Coronary artery (tissue), 2 donors: ENCODE measurements at regions not wholly inside any gene's neighbourhood (a gene's known extent, or its start where the extent isn't known, plus 50 kb on each side); places are given as distances from the start of the nearest gene placed in this dataset.

Experiments
- DNase-seq: peaks from one replicate; pipeline ENCODE4 v3.0.0-alpha.2; 2017; ENCODE audit warnings: low spot score
- H3K27ac ChIP-seq, 2 donors: fragments of 200-600 bp; sonication (generic); one replicate each; pipeline ENCODE4 v1.5.1; 2016 to 2019
- H3K4me3 ChIP-seq: fragments of 200-600 bp; sonication (generic); 2 replicates; pipeline ENCODE4 v1.5.1; 2016; ENCODE audit warnings: mild to moderate bottlenecking, moderate library complexity
- TF ChIP-seq, protein P1 (sequence below): fragments of 200-600 bp; sonication (generic); IDR thresholded peaks from one replicate; pipeline ENCODE4 v1.5.1; 2019; ENCODE audit warnings: antibody characterized with exemption

DNA sequence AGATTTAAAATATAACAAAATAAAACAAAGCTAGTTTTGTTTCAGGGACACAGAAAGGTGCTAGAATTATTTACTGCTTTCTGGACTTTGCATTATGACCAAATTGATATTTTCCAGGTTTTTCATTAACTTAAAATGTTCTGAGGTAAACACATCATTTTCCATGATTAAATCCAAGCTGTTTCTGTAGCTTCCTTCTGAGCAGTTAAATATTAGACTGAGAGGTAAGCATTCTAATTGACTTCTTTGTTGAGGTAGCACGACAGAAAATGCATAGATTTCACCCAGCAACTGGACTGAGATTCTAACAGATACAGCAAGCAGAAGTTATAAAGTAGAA is 98.3 kb downstream of the BMP4 start:
- no peak overlapping the region for H3K27ac ChIP-seq
- no peak for DNase-seq
- no peak overlapping the region for H3K4me3 ChIP-seq
- TF ChIP-seq, protein P1, sequence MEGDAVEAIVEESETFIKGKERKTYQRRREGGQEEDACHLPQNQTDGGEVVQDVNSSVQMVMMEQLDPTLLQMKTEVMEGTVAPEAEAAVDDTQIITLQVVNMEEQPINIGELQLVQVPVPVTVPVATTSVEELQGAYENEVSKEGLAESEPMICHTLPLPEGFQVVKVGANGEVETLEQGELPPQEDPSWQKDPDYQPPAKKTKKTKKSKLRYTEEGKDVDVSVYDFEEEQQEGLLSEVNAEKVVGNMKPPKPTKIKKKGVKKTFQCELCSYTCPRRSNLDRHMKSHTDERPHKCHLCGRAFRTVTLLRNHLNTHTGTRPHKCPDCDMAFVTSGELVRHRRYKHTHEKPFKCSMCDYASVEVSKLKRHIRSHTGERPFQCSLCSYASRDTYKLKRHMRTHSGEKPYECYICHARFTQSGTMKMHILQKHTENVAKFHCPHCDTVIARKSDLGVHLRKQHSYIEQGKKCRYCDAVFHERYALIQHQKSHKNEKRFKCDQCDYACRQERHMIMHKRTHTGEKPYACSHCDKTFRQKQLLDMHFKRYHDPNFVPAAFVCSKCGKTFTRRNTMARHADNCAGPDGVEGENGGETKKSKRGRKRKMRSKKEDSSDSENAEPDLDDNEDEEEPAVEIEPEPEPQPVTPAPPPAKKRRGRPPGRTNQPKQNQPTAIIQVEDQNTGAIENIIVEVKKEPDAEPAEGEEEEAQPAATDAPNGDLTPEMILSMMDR: no peak

DNA sequence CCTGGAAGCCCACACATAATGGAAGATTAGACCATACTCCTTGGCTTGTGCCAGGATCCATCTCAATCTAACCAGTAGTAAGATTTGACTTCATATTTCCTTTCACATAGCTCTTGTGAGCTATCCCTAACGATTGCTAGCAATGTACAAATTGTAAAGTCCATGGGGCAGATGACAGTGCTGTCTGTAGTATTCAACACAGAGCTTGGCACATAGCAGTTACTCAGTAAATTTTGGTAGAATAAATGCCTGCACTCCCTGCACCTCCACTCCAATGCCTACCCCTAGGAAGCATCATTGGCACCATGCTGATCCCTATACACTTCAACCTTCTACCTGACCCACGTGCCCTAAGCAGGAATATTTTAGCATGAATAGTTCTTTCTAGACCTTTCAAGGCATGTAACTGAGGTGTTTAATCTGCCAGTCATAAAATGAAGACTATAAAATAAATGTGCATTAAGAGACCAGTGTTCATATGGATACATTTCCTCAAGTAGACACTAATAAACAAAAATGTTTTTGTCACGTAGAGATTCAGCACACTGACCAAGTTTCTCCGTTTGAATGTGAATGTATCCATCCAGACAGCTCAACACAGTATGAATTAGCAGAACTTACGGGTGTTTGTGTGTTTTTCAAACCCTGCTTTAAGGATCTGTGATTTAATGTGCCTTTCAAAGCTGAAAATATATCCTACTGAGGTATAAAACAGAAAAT is 98.8 kb downstream of the BMP4 start:
- Histone ChIP-seq H3K27ac (no peak overlapping the region), H3K4me3 (no peak overlapping the region)
- DNase-seq: no peak
- TF ChIP-seq, protein P1: no peak

DNA sequence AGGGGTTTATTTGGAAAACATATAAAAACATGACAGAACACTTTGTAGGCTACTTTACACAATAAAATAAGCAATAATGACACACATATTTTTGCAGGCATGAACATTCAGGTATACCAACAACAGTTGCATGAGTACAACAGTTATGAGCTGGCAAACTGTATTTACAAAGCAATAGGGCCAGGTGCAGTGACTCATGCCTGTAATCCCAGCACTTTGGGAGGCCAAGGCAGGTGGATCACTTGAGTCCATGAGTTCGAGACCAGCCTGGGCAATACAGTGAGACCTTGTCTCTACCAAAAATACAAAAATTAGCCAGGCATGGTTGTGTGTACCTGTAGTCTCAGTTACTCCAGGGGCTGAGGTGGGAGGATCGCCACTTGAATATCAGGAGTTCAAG is 101.1 kb downstream of the BMP4 start:
- no peak overlapping the region for H3K27ac ChIP-seq
- TF ChIP-seq, protein P1: no peak
- no peak for DNase-seq
- H3K4me3 ChIP-seq: no peak overlapping the region

DNA sequence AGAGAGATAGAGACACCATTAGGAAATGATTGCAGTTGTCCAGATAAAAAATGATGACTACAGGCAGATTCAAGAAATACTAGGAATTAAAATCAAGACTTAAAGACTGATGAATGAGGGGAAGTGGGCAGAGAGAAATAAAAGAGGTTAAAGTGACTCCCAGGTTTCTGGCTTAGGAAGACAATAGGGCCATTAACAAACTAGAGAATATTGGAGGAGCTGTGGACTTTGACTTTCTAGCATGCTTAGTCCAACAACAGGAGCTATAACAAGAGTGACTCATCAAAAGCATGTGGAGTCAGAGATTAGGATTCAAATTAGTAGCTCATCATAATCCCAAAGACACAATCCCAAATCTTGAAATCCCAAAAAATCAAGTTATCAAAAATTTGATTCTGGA is 101.5 kb downstream of the BMP4 start:
- H3K27ac ChIP-seq: no peak overlapping the region
- DNase-seq: no peak
- TF ChIP-seq, protein P1: no peak

DNA sequence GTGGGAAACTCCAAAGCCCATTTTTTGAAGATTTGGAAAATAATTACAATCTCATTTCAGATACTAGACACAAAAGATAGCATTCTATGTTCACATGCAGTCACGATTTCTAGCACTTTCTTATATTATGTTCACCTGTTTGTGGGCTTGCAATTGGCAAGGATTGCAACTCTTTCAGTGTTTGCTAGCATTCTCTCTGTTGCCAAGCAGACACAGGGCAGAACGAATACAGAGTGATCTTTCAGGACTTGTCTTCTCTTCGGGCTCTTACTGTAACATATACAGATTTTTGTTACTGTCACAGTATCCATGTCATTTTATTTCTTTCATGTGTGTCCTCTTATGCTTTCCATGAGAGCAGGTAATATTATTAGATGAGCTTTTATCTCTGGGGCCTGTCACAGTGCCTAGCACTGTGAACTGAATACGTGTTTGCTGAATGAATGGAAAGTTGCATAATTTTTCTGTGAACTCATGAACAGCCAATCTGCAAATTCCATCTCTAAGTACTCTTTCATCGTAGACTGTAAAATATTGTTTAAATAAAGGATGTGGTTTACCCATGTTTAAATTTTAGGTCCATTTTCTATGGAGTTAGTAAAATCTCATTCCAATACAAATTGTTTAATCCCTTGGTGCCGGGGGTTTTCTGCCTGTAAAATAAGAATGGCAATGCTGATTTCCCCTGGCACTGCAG is 105.1 kb downstream of the BMP4 start:
- H3K4me3 ChIP-seq: no peak overlapping the region
- TF ChIP-seq, protein P1: no peak
- DNase-seq: no peak
- H3K27ac ChIP-seq: no peak overlapping the region

More for the DNA sequence above, 101.5 kb downstream of the BMP4 start:
- no peak overlapping the region for H3K4me3 ChIP-seq

DNA sequence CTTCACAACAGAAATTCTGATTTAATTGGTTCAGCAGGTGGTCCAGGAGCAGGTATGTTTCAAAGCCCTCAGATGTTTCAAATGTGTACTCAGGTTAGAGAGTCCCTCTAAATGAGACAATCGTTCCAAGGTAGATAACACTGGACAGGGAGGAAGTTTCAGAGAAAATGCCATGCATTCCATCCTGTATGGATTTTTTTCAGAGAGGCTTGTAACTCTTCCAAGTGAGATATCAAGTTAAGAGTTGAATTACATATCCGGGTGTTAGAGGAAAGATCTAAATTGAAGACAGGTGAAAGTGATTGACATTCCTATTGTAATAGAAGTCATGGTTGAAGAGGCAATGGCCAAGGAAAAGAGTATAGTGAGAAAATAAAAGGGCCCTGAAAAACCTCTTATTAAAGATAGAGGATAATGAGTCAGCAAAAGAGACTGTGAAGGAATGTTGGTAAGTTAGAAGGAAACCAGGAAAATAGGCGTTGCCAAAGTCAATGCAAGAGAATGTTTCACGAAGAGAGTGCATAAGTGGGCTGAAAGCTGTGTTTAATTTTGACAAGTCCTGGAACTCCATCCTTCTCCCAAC is 105.8 kb downstream of the BMP4 start:
- no peak for DNase-seq
- Histone ChIP-seq H3K27ac (no peak overlapping the region), H3K4me3 (no peak overlapping the region)
- TF ChIP-seq, protein P1: no peak
